NOMO-1 treated with dmso at 0.1 percent for 144 hours (cell line): ENCODE measurements at regions not wholly inside any gene's neighbourhood (a gene's known extent, or its start where the extent isn't known, plus 50 kb on each side); places are given as distances from the start of the nearest gene placed in this dataset.

Source experiments
- DNase-seq: peaks from one replicate; lab custom pipeline; 2025; ENCODE audit not compliant: unreplicated experiment; lab: John Stamatoyannopoulos, UW

DNA sequence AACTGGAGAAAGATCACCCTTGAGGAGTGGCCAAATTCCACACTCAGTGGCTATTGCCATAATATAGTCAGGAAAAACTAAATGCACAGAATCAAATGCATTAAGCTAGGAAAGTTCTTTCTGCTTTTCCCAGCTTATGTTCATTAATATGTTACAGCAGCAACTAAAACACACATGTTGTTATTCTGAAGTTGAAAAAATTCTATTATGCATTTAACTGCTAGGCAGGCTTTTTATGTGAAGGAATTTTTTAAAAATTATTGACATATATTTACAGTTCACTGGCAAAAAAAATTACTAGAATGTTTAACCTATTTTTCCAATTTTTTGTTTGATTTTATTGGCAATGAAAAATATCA, 135.2 kb upstream of the IL12A start:
- no peak for DNase-seq

- DNase-seq: no peak
Measured at GRCh38 chr3:159854500-159855124, 134.0 kb upstream of the IL12A start.

DNA sequence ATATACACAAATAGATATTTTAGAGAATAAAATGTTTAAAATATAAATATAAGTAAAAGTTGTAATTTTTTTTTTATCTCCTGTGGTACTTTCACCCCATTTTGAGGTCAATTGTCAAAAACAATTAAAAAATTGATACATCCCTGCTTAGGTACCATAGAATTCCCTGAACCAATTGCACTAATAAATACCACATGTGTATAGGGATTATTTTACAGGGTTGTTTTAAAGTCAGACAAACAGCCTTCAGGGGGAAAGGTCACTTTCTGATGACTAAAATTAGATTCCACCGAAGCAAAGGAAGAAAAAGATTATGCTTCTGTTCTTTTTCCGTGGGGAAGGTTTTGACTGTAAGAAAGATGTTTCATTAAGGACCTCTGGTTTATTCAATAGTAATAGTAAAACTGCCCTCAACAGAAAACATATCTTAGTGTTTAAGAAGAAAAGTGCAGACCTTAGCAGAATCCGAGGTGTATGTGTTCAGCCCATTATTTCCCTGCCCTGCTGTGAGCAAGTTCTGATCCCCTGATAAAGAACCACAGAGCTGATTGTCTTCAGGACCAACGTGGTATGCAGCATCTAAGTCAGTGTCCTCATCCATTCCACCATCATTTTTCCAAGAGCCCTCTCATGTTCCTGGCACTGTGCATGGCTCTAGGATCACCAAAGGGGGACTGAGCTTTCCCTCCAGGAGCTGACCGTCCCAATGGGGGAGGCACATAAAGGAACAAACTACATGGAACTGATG, 132.9 kb upstream of the IL12A start:
- DNase-seq: no peak

GRCh38 chr3:159856590-159857104, 132.0 kb upstream of the IL12A start:
- no peak for DNase-seq

GRCh38 chr3:159857840-159858239, 130.8 kb upstream of the IL12A start:
- no peak for DNase-seq

DNA sequence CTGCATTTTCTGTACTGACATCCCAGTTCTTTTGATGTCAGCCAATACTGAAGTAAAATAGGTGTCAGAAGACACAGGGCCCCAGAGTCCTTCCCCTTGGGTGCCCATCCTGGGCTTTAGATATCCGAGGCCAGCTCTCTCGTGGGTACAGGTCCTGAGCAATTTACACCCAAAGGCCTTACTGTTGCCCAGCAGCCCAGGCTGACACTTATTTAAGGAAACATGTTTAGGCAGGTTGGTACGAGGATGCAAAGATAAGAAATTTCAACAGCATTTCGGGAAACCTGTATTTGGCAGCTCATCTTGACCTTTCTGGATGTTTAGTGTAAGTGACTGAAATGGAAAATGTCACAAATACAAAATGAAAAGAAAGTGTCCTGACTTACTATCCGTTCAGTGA, 130.0 kb upstream of the IL12A start:
- DNase-seq: no peak

DNA sequence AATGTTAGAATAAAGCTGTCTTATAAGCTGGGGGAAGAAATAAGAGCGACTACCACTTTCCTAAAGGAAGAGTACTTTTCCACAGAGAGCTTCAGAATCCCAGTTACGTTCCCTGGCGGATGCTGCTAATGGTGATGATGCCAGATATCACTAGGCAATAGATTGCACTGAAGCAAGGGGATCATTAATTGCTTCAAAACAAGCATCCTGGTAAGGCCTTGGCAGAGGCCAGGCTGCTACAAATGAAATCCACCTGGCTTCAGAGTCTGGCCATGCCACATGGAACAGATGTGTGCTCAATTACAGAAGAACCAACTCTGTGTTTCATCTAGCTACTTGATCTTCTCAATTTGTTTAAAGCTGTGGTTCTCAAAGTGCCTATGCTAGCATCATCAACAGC, 129.2 kb upstream of the IL12A start:
- DNase-seq: no peak

GRCh38 chr3:159859836-159860235, 128.8 kb upstream of the IL12A start:
- no peak for DNase-seq

GRCh38 chr3:159860269-159861116, 128.1 kb upstream of the IL12A start:
- no peak for DNase-seq

DNA sequence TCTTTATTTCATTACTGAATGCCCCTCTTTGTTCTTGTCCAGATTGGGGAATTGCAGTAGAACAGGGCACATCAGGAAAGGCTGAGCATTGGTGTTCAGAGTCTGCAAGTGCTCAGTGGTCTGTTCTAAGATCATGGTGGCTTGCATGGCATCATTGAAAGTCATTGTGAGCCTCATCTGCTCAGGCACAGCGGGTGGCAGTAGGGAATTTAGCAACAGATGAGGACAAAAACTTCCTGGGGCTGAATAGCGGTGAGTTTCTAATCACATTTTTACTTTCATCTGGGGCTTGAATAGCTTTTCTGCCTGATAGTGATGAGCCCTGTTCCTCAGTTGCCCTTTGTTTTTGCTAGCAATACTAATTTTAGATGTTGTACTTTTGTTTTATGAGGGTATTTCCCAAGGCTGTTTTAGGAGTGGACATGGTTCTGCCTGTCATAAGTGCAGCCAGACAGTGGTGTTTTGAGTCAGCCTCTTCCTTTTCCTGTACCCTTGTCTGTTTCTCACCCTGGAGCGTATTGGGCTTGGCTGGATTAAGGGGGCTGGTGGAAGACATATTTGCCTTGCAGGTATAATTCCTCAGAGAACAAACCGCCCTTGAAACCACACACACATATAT, 127.2 kb upstream of the IL12A start:
- DNase-seq: no peak

- no peak for DNase-seq
Measured at GRCh38 chr3:159865041-159865579, 123.5 kb upstream of the IL12A start.

GRCh38 chr3:159866201-159866746, 122.4 kb upstream of the IL12A start:
- DNase-seq: no peak

- DNase-seq: no peak
Measured at GRCh38 chr3:159867372-159867771, 121.3 kb upstream of the IL12A start.

DNA sequence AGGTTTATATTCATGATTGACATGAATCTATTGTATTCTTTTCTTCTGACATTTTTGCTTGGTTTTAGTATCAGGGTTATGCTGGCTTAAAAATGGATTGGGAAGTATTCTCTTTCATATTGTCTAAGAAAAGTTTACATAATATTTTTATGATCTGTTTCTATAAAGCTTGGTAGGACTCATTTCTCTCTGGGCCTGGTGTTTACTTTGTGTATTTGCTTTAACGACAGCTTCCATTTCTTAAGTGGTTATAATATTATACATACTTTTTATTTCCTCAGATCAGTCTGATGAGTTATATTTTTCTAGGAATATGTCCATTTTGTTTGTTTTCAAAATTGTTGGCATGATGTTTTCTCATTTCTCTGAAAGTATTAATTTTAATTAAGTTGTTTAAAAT, 117.9 kb upstream of the IL12A start:
- no peak for DNase-seq

DNA sequence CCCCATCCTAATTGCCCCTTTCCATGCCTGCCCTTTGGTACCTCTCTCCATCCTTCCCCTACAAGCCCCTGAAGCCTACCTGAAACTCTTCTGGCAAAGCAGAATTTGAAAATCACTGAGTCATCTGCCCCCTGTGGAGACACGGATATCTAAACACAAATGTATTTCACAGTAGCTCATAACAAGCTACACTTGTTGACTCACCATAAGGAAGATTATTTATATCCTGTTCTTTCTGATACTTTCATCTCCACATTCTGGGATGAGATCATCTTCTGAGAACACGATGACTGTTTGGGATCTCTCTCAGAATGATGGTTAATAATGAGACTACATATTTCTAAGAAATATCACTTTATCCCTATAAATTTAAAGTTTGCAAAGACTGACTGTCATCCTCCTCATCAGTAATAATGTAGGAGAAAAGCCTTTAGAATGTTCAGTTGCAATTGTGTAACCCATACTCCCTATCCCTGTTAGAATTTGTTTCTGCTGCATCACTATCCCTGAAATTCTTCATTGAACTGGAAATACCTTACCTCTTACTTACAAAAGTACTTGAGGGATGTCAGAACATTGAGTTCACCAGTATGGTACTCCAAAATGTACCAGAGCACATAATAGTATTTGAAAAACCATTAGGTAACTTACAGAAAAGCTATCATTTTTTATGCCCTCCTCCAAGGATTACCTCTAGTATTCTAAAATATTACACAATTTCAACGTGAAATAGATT, 116.1 kb upstream of the IL12A start:
- no peak for DNase-seq

GRCh38 chr3:159875116-159875515, 113.5 kb upstream of the IL12A start:
- no peak for DNase-seq

DNA sequence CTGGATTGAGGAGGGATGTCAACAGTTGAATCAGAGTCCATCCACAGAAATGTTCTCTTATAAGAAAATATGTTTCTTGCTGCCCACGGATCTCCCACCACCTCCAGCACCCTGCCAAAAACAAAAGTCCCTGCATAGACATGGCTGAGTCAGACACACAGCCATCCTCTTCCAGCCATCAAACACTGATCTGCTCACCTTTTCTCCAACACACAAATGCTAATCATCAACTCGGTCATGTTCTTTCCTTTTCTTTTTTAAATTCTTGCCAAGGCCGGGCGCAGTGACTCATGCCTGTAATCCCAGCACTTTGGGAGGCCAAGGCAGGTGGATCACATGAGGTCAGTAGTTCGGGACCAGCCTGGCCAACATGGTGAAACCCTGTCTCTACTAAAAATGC, 110.7 kb upstream of the IL12A start:
- no peak for DNase-seq

GRCh38 chr3:159879146-159879545, 109.5 kb upstream of the IL12A start:
- DNase-seq: no peak

DNA sequence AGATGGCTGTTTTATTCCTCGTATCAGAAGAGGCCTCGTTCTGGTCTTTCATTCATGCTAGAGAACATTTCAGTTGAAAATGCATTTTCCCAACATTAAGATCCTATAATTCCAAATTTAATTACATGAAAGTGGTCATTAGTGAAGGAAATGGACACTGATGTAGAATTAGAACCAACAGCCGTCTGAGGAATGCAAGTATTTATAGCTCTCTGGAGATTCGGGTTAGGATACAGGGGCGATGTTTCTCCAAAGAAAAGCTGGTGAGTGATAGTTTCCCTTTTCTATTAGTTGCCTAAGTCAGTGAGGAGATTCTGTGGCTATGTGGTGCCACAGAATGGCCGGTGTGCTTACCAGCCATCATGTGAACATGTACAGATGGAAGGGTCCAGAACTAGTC, 109.0 kb upstream of the IL12A start:
- DNase-seq: no peak

DNA sequence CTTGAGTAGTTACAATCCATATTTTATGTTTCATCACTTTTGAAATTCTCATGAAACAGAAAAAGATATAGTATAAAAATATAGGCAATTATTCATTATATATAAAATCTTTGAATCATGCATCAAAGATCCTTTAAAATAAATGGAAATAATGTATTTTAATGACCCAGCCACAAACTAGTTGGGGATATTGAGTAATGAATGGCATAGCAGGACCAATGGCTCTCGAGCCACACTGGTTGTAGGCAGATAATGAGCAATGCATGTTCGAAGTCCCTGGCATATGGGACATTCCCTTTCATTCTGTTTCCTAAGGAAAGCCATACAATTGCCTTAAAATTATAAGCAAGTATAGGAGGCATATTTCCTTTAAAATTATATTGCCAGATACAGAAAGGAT, 107.4 kb upstream of the IL12A start:
- no peak for DNase-seq
